ENCODE measurements at regions not wholly inside any gene's neighbourhood (a gene's known extent, or its start where the extent isn't known, plus 50 kb on each side); places are given as distances from the start of the nearest gene placed in this dataset.

- Histone ChIP-seq H3K36me3 (ENCODE audit: low read depth) (no peaks in the 10 kb centered on the region), H3K27ac (ENCODE audit: poor library complexity, severe bottlenecking) (no peak overlapping the region), H3K27me3 (ENCODE audit: insufficient read depth, poor library complexity, severe bottlenecking) (no peaks in the 10 kb centered on the region), H3K4me1 (ENCODE audit: insufficient read depth, poor library complexity, severe bottlenecking) (no peaks in the 10 kb centered on the region), H3K9me3 (ENCODE audit: severe bottlenecking) (no peaks in the 10 kb centered on the region), H3K4me3 (ENCODE audit: severe bottlenecking) (no peak overlapping the region)
- ATAC-seq (ENCODE audit: low read depth) (no peak), DNase-seq (ENCODE audit: low spot score) (no peak)
- TF ChIP-seq, protein P1, sequence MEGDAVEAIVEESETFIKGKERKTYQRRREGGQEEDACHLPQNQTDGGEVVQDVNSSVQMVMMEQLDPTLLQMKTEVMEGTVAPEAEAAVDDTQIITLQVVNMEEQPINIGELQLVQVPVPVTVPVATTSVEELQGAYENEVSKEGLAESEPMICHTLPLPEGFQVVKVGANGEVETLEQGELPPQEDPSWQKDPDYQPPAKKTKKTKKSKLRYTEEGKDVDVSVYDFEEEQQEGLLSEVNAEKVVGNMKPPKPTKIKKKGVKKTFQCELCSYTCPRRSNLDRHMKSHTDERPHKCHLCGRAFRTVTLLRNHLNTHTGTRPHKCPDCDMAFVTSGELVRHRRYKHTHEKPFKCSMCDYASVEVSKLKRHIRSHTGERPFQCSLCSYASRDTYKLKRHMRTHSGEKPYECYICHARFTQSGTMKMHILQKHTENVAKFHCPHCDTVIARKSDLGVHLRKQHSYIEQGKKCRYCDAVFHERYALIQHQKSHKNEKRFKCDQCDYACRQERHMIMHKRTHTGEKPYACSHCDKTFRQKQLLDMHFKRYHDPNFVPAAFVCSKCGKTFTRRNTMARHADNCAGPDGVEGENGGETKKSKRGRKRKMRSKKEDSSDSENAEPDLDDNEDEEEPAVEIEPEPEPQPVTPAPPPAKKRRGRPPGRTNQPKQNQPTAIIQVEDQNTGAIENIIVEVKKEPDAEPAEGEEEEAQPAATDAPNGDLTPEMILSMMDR (IDR thresholded peaks at IDR 0.05; ENCODE audit: poor library complexity, severe bottlenecking) = no peak
These were observed 298.1 kb upstream of the TRPC5 start for GRCh38 chrX:112380541-112381278.

- no peak for ATAC-seq (ENCODE audit: low read depth)
- Histone ChIP-seq H3K9me3 (ENCODE audit: severe bottlenecking) (no peaks in the 10 kb centered on the region), H3K27me3 (ENCODE audit: insufficient read depth, poor library complexity, severe bottlenecking) (no peaks in the 10 kb centered on the region), H3K4me3 (ENCODE audit: severe bottlenecking) (no peak overlapping the region), H3K4me1 (ENCODE audit: insufficient read depth, poor library complexity, severe bottlenecking) (no peaks in the 10 kb centered on the region), H3K27ac (ENCODE audit: poor library complexity, severe bottlenecking) (no peak overlapping the region), H3K36me3 (ENCODE audit: low read depth) (no peaks in the 10 kb centered on the region)
- no peak for DNase-seq (ENCODE audit: low spot score)
- TF ChIP-seq, protein P1 (IDR thresholded peaks at IDR 0.05; ENCODE audit: poor library complexity, severe bottlenecking) = no peak
These were observed 294.9 kb upstream of the TRPC5 start for GRCh38 chrX:112377481-112377880.

DNA sequence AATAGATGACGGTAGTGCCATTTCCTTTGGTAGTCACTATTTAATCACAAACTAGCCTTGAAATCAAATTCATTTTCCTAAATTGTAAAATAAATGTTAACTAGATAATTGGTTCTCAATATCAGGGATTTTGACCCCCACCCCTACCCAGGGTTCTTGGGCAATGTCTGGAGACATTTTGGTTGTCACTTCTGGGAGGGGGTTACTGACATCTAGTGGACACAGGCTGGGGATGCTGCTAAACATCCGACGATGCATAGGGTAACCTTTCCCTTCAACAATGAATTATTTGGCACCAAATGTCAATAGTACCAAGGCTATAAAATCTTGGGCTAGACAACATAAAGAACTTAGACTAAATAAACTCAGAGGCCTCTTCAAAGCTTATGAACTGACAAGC is 285.8 kb upstream of the TRPC5 start:
- DNase-seq (ENCODE audit: low spot score) = no peak
- Histone ChIP-seq H3K4me1 (ENCODE audit: insufficient read depth, poor library complexity, severe bottlenecking) (no peaks in the 10 kb centered on the region), H3K4me3 (ENCODE audit: severe bottlenecking) (no peak overlapping the region), H3K36me3 (ENCODE audit: low read depth) (no peaks in the 10 kb centered on the region), H3K27me3 (ENCODE audit: insufficient read depth, poor library complexity, severe bottlenecking) (no peaks in the 10 kb centered on the region), H3K9me3 (ENCODE audit: severe bottlenecking) (no peaks in the 10 kb centered on the region), H3K27ac (ENCODE audit: poor library complexity, severe bottlenecking) (no peak overlapping the region)
- TF ChIP-seq, protein P1 (IDR thresholded peaks at IDR 0.05; ENCODE audit: poor library complexity, severe bottlenecking) = peak; percentile 21
- ATAC-seq (ENCODE audit: low read depth) = no peak

DNA sequence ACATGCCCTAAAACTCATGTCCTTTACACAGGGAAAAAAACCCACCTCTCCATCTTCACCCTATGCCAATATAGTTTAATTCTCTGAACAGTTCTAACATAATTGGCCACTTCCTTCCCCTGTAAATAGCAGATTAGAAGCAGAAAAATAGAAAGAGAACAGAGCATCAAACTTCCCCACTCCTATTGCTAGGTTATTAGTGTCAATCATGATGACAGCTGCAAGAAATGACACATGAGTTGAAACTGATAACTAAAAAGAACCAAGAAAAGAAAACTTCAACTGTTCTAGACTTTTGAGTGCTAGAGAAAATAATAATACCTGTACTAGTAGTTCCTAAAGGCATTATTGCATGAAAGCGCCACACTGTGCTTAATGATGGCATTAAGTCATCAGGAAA is 284.5 kb upstream of the TRPC5 start:
- no peak overlapping the region for H3K4me3 ChIP-seq (ENCODE audit: severe bottlenecking)
- TF ChIP-seq, protein P1 (IDR thresholded peaks at IDR 0.05; ENCODE audit: poor library complexity, severe bottlenecking) = no peak
- ATAC-seq (ENCODE audit: low read depth) (no peak), DNase-seq (ENCODE audit: low spot score) (no peak)
- H3K27ac ChIP-seq (ENCODE audit: poor library complexity, severe bottlenecking) = no peak overlapping the region
- no peaks in the 10 kb centered on the region for H3K4me1 ChIP-seq (ENCODE audit: insufficient read depth, poor library complexity, severe bottlenecking)
- H3K9me3 ChIP-seq (ENCODE audit: severe bottlenecking) = no peaks in the 10 kb centered on the region
- H3K36me3 ChIP-seq (ENCODE audit: low read depth) = no peaks in the 10 kb centered on the region
- no peaks in the 10 kb centered on the region for H3K27me3 ChIP-seq (ENCODE audit: insufficient read depth, poor library complexity, severe bottlenecking)

GRCh38 chrX:112359906-112360305 is 277.3 kb upstream of the TRPC5 start:
- TF ChIP-seq, protein P1 (IDR thresholded peaks at IDR 0.05; ENCODE audit: poor library complexity, severe bottlenecking) = no peak

More at GRCh38 chrX:112359906-112360305, 277.3 kb upstream of the TRPC5 start:
- H3K4me3 ChIP-seq (ENCODE audit: severe bottlenecking) = no peak overlapping the region
- no peaks in the 10 kb centered on the region for H3K4me1 ChIP-seq (ENCODE audit: insufficient read depth, poor library complexity, severe bottlenecking)
- ATAC-seq (ENCODE audit: low read depth) = no peak
- no peaks in the 10 kb centered on the region for H3K9me3 ChIP-seq (ENCODE audit: severe bottlenecking)
- no peak for DNase-seq (ENCODE audit: low spot score)
- H3K27ac ChIP-seq (ENCODE audit: poor library complexity, severe bottlenecking) = no peak overlapping the region
- H3K27me3 ChIP-seq (ENCODE audit: insufficient read depth, poor library complexity, severe bottlenecking) = no peaks in the 10 kb centered on the region
- no peaks in the 10 kb centered on the region for H3K36me3 ChIP-seq (ENCODE audit: low read depth)
